ENCODE measurements at regions not wholly inside any gene's neighbourhood (a gene's known extent, or its start where the extent isn't known, plus 50 kb on each side); places are given as distances from the start of the nearest gene placed in this dataset.
"Not testable (repeated sequence)": the region's sequence is repeated elsewhere in the genome, so short reads cannot be mapped to it uniquely, and the experiment has no call there.

DNA sequence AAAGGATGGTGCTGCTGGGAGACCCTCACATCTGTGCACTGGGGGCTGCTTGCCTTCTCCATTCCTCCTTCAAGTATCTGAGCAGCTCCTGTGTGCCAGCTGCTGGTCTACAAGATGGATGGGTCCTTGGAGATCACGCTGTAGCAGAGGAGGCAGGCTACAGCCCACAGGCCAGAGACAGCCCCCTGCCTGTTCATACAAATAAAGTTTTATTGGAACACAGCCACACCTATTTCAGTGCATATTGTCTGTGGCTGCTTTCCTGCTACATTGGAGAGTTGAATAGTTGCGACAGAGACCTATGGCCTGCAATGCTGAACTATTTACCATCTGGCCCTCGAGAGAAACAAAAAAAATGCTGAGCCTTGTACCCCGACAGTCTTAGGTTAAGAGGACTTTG, 149.8 kb upstream of the EEF2KMT start:
- H3K9ac ChIP-seq (ENCODE audit: low read depth in 1 of 2, low read length in 2 of 2); H3K4me1 ChIP-seq (ENCODE audit: control insufficient read depth in 1 of 2, insufficient read depth in 2 of 2, low read length in 2 of 2); H3K27me3 ChIP-seq (ENCODE audit: control insufficient read depth in 1 of 2, insufficient read depth in 2 of 2, low read length in 2 of 2); H3K36me3 ChIP-seq (ENCODE audit: control insufficient read depth in 1 of 2, insufficient read depth in 2 of 2, low read length in 2 of 2); H3K27ac ChIP-seq (ENCODE audit: low read depth, low read length); H3K4me3 ChIP-seq (ENCODE audit: low read depth in 1 of 2, low read length in 2 of 2); H3K9me3 ChIP-seq (ENCODE audit: control insufficient read depth in 1 of 2, low read length in 2 of 2): not testable (repeated sequence)

- H3K9me3 ChIP-seq (ENCODE audit: control insufficient read depth in 1 of 2, low read length in 2 of 2); H3K27ac ChIP-seq (ENCODE audit: low read depth, low read length); H3K4me3 ChIP-seq (ENCODE audit: low read depth in 1 of 2, low read length in 2 of 2); H3K27me3 ChIP-seq (ENCODE audit: control insufficient read depth in 1 of 2, insufficient read depth in 2 of 2, low read length in 2 of 2); H3K9ac ChIP-seq (ENCODE audit: low read depth in 1 of 2, low read length in 2 of 2); H3K4me1 ChIP-seq (ENCODE audit: control insufficient read depth in 1 of 2, insufficient read depth in 2 of 2, low read length in 2 of 2); H3K36me3 ChIP-seq (ENCODE audit: control insufficient read depth in 1 of 2, insufficient read depth in 2 of 2, low read length in 2 of 2): not testable (repeated sequence)
Measured at GRCh38 chr16:5240278-5240626, 142.7 kb upstream of the EEF2KMT start.

DNA sequence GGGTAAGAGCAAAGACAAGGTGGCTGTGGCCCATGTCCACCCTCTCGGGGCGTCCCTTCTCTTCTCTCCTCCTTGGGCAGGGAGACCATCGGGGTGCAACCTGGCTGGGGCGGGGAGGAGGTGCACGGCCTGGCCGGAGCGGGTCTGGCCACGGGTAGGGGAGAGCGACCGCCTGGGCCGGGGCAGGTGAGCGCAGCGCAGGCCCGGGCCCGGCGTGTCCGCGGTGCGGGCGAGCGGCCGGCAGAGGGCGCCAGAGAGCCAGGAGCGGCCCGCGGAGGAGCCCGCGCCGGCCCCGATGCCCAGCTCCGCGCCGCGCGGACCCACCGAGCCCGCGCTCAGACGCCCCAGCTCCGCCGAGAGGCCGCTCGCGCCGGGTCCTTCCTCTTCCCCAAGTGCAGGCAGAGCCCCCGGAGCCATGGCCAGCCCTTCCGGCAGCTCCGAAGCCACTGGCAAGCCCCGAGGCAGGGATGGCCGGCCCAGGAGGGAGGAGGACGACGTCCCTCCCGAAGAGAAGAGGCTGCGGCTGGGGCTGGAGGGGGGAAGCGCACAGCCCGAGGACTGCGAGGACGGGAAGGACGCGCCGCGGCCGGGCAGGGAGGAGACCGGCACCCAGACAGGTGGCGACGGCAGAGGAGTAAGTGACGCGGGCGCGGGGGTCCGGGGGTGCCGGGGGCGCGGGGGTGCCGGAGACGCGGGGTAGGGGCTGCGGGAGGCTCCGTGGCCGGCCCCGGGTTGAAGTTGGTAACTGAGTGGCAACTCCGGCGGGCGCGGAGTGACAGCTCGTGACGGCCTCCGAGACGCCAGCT, 142.1 kb upstream of the EEF2KMT start:
- H3K9ac ChIP-seq (ENCODE audit: low read depth in 1 of 2, low read length in 2 of 2); H3K9me3 ChIP-seq (ENCODE audit: control insufficient read depth in 1 of 2, low read length in 2 of 2); H3K4me3 ChIP-seq (ENCODE audit: low read depth in 1 of 2, low read length in 2 of 2); H3K4me1 ChIP-seq (ENCODE audit: control insufficient read depth in 1 of 2, insufficient read depth in 2 of 2, low read length in 2 of 2); H3K36me3 ChIP-seq (ENCODE audit: control insufficient read depth in 1 of 2, insufficient read depth in 2 of 2, low read length in 2 of 2); H3K27ac ChIP-seq (ENCODE audit: low read depth, low read length); H3K27me3 ChIP-seq (ENCODE audit: control insufficient read depth in 1 of 2, insufficient read depth in 2 of 2, low read length in 2 of 2): not testable (repeated sequence)

DNA sequence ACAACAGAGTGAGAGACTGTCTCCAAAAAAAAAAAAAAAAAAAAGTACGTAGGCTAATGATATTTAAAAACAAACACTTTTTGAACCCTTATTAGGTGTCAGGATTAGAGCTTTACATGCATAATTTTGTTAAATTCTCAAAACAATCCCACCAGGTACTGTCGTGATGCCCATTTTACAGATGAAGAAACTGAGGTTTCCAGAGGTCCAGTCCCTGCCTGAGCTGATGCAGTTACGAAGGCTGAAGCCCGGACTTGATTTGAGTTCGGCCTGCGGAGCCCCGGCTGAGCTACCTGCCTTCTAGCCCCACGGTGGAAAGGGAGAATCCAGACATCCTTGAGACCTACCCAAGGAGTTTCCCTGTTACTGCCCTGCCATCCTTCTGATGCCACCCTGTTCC, 137.5 kb upstream of the EEF2KMT start:
- Histone ChIP-seq H3K27ac (ENCODE audit: low read depth, low read length) (no peak overlapping the region), H3K4me1 (ENCODE audit: control insufficient read depth in 1 of 2, insufficient read depth in 2 of 2, low read length in 2 of 2) (no peaks in the 10 kb centered on the region), H3K36me3 (ENCODE audit: control insufficient read depth in 1 of 2, insufficient read depth in 2 of 2, low read length in 2 of 2) (no peaks in the 10 kb centered on the region), H3K9ac (ENCODE audit: low read depth in 1 of 2, low read length in 2 of 2) (no peak overlapping the region), H3K4me3 (ENCODE audit: low read depth in 1 of 2, low read length in 2 of 2) (no peak overlapping the region), H3K9me3 (ENCODE audit: control insufficient read depth in 1 of 2, low read length in 2 of 2) (peaks cover 0 to 4% of the 10 kb centered on the region in 2 donors), H3K27me3 (ENCODE audit: control insufficient read depth in 1 of 2, insufficient read depth in 2 of 2, low read length in 2 of 2) (no peaks in the 10 kb centered on the region)

GRCh38 chr16:5234295-5235050, 136.9 kb upstream of the EEF2KMT start:
- no peak overlapping the region for H3K9ac ChIP-seq (ENCODE audit: low read depth in 1 of 2, low read length in 2 of 2)
- no peaks in the 10 kb centered on the region for H3K36me3 ChIP-seq (ENCODE audit: control insufficient read depth in 1 of 2, insufficient read depth in 2 of 2, low read length in 2 of 2)
- no peaks in the 10 kb centered on the region for H3K27me3 ChIP-seq (ENCODE audit: control insufficient read depth in 1 of 2, insufficient read depth in 2 of 2, low read length in 2 of 2)

DNA sequence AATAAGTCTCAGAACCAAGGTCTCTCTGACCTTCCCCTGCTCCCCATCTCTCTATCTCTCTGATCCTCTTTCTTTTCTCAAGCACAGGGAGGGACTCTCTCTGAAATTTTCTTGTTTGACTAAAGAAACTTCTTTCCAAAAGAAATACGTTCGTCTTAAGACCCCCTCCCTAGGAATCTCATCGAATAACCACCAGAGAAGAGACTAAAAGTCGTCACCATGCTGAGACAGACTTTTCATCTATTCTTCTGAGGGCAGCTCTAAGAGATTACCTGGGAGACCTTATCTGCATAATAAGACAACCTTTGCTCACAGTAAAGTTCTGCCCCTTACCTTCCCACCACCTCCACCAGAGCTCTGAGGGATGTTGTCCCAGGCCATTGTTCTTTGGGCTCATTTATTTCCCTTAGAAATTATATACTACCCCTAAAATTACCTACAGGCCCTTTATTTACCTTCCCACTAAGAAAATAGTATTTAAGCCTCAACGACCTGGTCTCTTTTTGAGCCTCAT, 133.7 kb upstream of the EEF2KMT start:
- Histone ChIP-seq H3K36me3 (ENCODE audit: control insufficient read depth in 1 of 2, insufficient read depth in 2 of 2, low read length in 2 of 2) (no peaks in the 10 kb centered on the region), H3K4me1 (ENCODE audit: control insufficient read depth in 1 of 2, insufficient read depth in 2 of 2, low read length in 2 of 2) (no peaks in the 10 kb centered on the region), H3K9ac (ENCODE audit: low read depth in 1 of 2, low read length in 2 of 2) (no peak overlapping the region), H3K9me3 (ENCODE audit: control insufficient read depth in 1 of 2, low read length in 2 of 2) (peaks cover 0 to 4% of the 10 kb centered on the region in 2 donors), H3K27ac (ENCODE audit: low read depth, low read length) (no peak overlapping the region), H3K4me3 (ENCODE audit: low read depth in 1 of 2, low read length in 2 of 2) (no peak overlapping the region), H3K27me3 (ENCODE audit: control insufficient read depth in 1 of 2, insufficient read depth in 2 of 2, low read length in 2 of 2) (no peaks in the 10 kb centered on the region)

More at GRCh38 chr16:5234295-5235050, 136.9 kb upstream of the EEF2KMT start:
- H3K4me3 ChIP-seq (ENCODE audit: low read depth in 1 of 2, low read length in 2 of 2), result no peak overlapping the region
- H3K27ac ChIP-seq (ENCODE audit: low read depth, low read length), result no peak overlapping the region
- peaks cover 0 to 4% of the 10 kb centered on the region in 2 donors for H3K9me3 ChIP-seq (ENCODE audit: control insufficient read depth in 1 of 2, low read length in 2 of 2)
- H3K4me1 ChIP-seq (ENCODE audit: control insufficient read depth in 1 of 2, insufficient read depth in 2 of 2, low read length in 2 of 2), result no peaks in the 10 kb centered on the region

- H3K27me3 ChIP-seq (ENCODE audit: control insufficient read depth in 1 of 2, insufficient read depth in 2 of 2, low read length in 2 of 2), result peaks cover 0 to 3% of the 10 kb centered on the region in 2 donors
- H3K36me3 ChIP-seq (ENCODE audit: control insufficient read depth in 1 of 2, insufficient read depth in 2 of 2, low read length in 2 of 2), result no peaks in the 10 kb centered on the region
Measured at GRCh38 chr16:5228369-5228768, 130.8 kb upstream of the EEF2KMT start.

DNA sequence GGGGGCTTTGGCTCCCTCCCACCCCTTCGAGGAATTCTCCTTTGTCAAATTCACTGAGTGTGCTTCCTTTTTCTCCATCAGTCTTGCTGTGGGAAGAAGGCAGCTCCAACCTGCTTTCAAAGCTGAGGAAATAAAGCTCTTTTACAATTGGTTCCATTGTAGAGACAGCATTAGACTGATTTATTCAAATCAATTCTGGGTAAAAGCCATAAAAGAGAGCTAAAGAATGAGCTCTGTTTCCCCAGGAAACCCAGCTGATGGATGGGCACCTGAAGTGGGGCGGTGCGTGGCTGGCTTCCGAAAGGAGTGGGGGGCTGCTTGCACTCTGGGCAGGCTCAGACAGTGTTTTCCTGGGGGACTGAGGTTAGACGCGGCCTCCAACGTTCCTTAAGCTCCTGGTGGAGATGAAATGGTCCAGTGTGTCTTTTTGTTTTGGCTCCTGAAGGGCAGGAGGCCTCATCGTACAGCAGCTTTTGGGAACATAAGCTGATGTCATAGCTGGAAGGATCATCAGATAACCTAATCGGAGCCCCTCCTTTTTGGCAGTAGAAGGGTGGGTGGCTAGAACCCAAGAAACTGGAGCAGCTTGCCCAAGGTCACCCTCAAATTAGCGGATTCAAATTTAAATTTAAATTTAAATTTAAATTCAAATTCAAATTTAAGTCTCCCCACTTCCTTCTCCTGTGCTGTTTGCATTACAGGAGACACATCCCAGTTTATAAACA, 128.5 kb upstream of the EEF2KMT start:
- Histone ChIP-seq H3K27ac (ENCODE audit: low read depth, low read length) (no peak overlapping the region), H3K9me3 (ENCODE audit: control insufficient read depth in 1 of 2, low read length in 2 of 2) (peaks cover 0 to under 1% of the 10 kb centered on the region in 2 donors), H3K27me3 (ENCODE audit: control insufficient read depth in 1 of 2, insufficient read depth in 2 of 2, low read length in 2 of 2) (peaks cover 0 to 3% of the 10 kb centered on the region in 2 donors), H3K9ac (ENCODE audit: low read depth in 1 of 2, low read length in 2 of 2) (no peak overlapping the region), H3K36me3 (ENCODE audit: control insufficient read depth in 1 of 2, insufficient read depth in 2 of 2, low read length in 2 of 2) (no peaks in the 10 kb centered on the region), H3K4me3 (ENCODE audit: low read depth in 1 of 2, low read length in 2 of 2) (no peak overlapping the region), H3K4me1 (ENCODE audit: control insufficient read depth in 1 of 2, insufficient read depth in 2 of 2, low read length in 2 of 2) (no peaks in the 10 kb centered on the region)

More at GRCh38 chr16:5228369-5228768, 130.8 kb upstream of the EEF2KMT start:
- H3K4me3 ChIP-seq (ENCODE audit: low read depth in 1 of 2, low read length in 2 of 2), result no peak overlapping the region
- peaks cover 0 to 4% of the 10 kb centered on the region in 2 donors for H3K9me3 ChIP-seq (ENCODE audit: control insufficient read depth in 1 of 2, low read length in 2 of 2)
- H3K9ac ChIP-seq (ENCODE audit: low read depth in 1 of 2, low read length in 2 of 2), result no peak overlapping the region
- H3K4me1 ChIP-seq (ENCODE audit: control insufficient read depth in 1 of 2, insufficient read depth in 2 of 2, low read length in 2 of 2), result no peaks in the 10 kb centered on the region
- H3K27ac ChIP-seq (ENCODE audit: low read depth, low read length), result no peak overlapping the region

- Histone ChIP-seq H3K9me3 (ENCODE audit: control insufficient read depth in 1 of 2, low read length in 2 of 2) (no peaks in the 10 kb centered on the region), H3K4me1 (ENCODE audit: control insufficient read depth in 1 of 2, insufficient read depth in 2 of 2, low read length in 2 of 2) (no peaks in the 10 kb centered on the region), H3K36me3 (ENCODE audit: control insufficient read depth in 1 of 2, insufficient read depth in 2 of 2, low read length in 2 of 2) (no peaks in the 10 kb centered on the region), H3K4me3 (ENCODE audit: low read depth in 1 of 2, low read length in 2 of 2) (no peak overlapping the region), H3K27me3 (ENCODE audit: control insufficient read depth in 1 of 2, insufficient read depth in 2 of 2, low read length in 2 of 2) (peaks cover 0 to 3% of the 10 kb centered on the region in 2 donors), H3K27ac (ENCODE audit: low read depth, low read length) (no peak overlapping the region), H3K9ac (ENCODE audit: low read depth in 1 of 2, low read length in 2 of 2) (no peak overlapping the region)
Measured at GRCh38 chr16:5222761-5223160, 125.2 kb upstream of the EEF2KMT start.

GRCh38 chr16:5221831-5222230, 124.2 kb upstream of the EEF2KMT start:
- H3K36me3 ChIP-seq (ENCODE audit: control insufficient read depth in 1 of 2, insufficient read depth in 2 of 2, low read length in 2 of 2); H3K27ac ChIP-seq (ENCODE audit: low read depth, low read length); H3K4me1 ChIP-seq (ENCODE audit: control insufficient read depth in 1 of 2, insufficient read depth in 2 of 2, low read length in 2 of 2): not testable (repeated sequence)

More at GRCh38 chr16:5221831-5222230, 124.2 kb upstream of the EEF2KMT start:
- H3K27me3 ChIP-seq (ENCODE audit: control insufficient read depth in 1 of 2, insufficient read depth in 2 of 2, low read length in 2 of 2); H3K4me3 ChIP-seq (ENCODE audit: low read depth in 1 of 2, low read length in 2 of 2); H3K9ac ChIP-seq (ENCODE audit: low read depth in 1 of 2, low read length in 2 of 2); H3K9me3 ChIP-seq (ENCODE audit: control insufficient read depth in 1 of 2, low read length in 2 of 2): not testable (repeated sequence)
